ENCODE measurements at regions not wholly inside any gene's neighbourhood (a gene's known extent, or its start where the extent isn't known, plus 50 kb on each side); places are given as distances from the start of the nearest gene placed in this dataset.
"Not testable (repeated sequence)": the region's sequence is repeated elsewhere in the genome, so short reads cannot be mapped to it uniquely, and the experiment has no call there.

DNA sequence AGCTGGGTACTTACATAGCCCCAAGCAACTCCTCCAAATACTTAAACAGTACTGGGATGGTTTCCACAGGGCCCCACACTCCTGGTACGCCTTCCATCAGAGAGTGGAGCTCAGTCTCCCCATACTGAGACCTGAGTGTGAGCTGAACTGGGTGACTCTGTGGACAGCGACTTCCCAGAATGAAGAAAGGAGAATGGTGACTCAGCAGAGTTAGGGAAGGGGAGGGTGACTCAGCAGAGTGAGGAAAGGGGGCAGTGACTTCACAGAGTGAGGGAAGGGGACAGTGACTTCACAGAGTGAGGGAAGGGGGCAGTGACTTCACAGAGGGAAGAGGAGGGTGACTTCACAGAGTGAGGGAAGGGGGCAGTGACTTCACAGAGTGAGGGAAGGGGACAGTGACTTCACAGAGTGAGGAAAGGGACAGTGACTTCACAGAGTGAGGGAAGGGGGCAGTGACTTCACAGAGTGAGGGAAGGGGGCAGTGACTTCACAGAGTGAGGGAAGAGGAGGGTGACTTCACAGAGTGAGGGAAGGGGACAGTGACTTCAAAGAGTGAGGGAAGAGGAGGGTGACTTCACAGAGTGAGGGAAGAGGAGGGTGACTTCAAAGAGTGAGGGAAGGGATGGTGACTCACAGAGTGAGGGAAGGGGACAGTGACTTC is 141.3 kb upstream of the PITRM1 start:
- intact Hi-C loops (cut with micrococcal nuclease); H3K36me3 Mint-ChIP-seq (ENCODE audit: low read depth); H3K4me3 Mint-ChIP-seq: not testable (repeated sequence)
- Mint-ChIP-seq H3K4me1 (ENCODE audit: low read depth) (peaks cover 13% of the 10 kb centered on the region), H3K9me3 (peaks cover 21% of the 10 kb centered on the region), H3K27me3 (peaks cover 27% of the 10 kb centered on the region), H3K27ac (peak overlapping the region; percentile 68)

DNA sequence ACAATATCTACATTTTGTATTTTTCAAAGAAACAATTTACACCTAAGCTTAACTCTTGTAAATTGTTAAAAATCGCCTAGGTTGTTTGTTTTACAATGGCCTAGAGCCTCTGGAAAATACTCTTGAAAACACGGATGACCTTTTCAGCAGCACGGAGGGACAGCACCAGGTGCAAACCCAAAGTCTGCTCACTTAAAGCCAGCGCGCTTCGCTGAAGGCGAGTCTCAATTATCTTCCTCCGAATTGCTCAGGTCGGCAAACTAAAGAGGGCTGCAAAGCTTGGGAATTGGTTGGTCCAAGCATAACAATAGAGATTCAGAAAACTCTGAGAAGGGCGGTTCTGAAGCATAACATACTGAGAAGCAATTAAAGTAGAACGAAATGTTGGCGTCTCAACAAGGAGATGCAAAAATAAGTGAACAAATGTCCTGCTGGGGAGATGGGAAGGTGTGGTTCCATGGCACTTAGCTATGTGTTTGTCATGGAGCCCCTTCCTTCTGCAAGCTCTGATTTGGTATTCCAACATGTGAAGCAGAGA is 139.9 kb upstream of the PITRM1 start:
- H3K9me3 Mint-ChIP-seq, result peaks cover 17% of the 10 kb centered on the region
- no peak overlapping the region for H3K27ac Mint-ChIP-seq
- no peak overlapping the region for H3K4me3 Mint-ChIP-seq
- H3K36me3 Mint-ChIP-seq (ENCODE audit: low read depth), result no peaks in the 10 kb centered on the region
- intact Hi-C loops (cut with micrococcal nuclease), result no loop called here
- peaks cover 25% of the 10 kb centered on the region for H3K27me3 Mint-ChIP-seq
- peaks cover 13% of the 10 kb centered on the region for H3K4me1 Mint-ChIP-seq (ENCODE audit: low read depth)

DNA sequence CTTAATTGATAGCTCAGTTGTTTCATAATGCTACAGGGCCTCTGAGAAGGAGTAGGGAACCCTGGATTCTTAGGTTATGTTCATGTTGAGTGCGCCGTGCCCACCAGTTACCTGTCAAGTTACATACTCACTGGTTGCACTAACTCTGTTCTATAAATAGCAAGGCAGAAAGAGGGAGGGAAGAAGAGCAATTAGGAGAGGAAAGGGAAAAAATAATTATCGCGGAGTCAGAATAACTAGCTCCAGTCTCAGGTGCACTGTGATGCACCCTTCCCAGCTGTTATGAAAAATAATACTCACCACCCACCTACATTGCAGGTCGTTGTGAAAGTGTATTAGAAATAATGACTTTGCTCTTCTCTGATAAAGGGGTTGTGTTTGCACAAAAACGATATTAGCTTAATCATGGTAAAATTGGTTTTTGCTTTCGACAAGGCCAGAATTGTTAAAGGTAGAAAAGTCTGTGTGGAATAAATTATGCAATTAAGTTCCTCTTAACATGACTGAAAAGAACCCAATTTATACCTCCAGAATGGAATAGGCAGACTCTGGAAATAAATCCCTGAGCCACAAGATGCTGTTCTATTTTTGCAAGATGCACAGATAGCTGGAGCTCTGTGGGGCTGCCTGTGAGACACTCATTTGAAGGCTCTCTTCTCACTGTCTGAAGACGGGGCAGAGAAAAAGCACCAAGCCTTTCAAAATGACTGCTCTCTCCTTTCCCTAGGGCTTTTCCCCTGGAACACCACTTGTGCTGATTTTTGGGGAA is 137.6 kb upstream of the PITRM1 start:
- H3K36me3 Mint-ChIP-seq (ENCODE audit: low read depth), result no peaks in the 10 kb centered on the region
- no peak overlapping the region for H3K4me3 Mint-ChIP-seq
- H3K27me3 Mint-ChIP-seq, result peaks cover 27% of the 10 kb centered on the region
- H3K4me1 Mint-ChIP-seq (ENCODE audit: low read depth), result peaks cover 13% of the 10 kb centered on the region
- intact Hi-C loops (cut with micrococcal nuclease), result no loop called here
- H3K27ac Mint-ChIP-seq, result no peak overlapping the region
- peaks cover 17% of the 10 kb centered on the region for H3K9me3 Mint-ChIP-seq

DNA sequence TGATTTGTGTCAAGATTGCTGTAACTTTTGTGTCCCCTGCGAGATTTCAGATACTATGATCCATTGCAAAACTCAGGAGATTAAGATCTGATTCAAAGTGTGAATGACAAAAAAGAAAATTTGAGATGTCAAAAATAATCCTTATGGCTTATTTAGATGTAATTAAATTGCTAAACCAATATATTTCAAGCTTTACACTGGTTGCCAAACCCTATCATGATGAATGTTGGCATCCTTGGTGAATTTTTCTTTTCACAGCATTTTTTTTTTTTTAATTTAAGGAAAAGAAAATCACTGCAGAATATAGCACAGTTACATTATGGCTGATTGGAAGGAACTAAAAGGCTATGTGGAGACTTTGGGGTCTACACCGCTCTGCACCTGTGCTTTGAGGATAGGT is 133.5 kb upstream of the PITRM1 start:
- Mint-ChIP-seq H3K36me3 (ENCODE audit: low read depth) (no peaks in the 10 kb centered on the region), H3K4me1 (ENCODE audit: low read depth) (no peaks in the 10 kb centered on the region), H3K9me3 (no peaks in the 10 kb centered on the region), H3K4me3 (no peak overlapping the region), H3K27ac (no peak overlapping the region), H3K27me3 (peaks cover 19% of the 10 kb centered on the region)
- intact Hi-C loops (cut with micrococcal nuclease), result no loop called here

DNA sequence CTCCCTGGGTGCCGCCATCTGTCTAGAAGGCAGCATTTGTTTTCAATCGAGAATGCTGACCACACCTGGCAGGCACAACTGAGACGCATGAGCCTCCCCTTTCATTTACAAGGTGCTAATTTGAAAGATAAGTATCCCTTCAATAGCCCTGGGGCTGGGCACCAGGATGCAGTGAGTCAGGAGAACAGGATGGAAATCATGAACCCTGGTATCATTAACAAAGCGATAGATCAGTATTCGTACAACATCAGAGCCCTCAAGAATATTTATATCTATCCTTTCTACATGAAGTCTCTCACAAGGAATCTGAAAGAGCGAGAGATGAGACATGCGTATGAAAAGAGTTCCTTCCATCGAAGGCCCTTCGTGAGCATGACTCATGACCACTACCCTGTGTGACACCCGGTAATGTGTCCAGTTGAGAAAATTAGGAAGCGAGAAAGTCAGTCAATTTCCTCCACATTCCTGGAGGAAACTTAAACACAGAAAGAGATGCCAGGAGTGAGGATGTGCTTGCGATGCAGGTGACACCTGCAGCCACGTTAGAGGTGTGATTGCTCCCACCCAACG is 123.1 kb upstream of the PITRM1 start:
- Mint-ChIP-seq H3K27ac (no peak overlapping the region), H3K36me3 (ENCODE audit: low read depth) (no peaks in the 10 kb centered on the region), H3K27me3 (peaks cover 30% of the 10 kb centered on the region), H3K4me1 (ENCODE audit: low read depth) (peaks cover 13% of the 10 kb centered on the region), H3K4me3 (no peak overlapping the region), H3K9me3 (no peaks in the 10 kb centered on the region)
- intact Hi-C loops (cut with micrococcal nuclease), result no loop called here

DNA sequence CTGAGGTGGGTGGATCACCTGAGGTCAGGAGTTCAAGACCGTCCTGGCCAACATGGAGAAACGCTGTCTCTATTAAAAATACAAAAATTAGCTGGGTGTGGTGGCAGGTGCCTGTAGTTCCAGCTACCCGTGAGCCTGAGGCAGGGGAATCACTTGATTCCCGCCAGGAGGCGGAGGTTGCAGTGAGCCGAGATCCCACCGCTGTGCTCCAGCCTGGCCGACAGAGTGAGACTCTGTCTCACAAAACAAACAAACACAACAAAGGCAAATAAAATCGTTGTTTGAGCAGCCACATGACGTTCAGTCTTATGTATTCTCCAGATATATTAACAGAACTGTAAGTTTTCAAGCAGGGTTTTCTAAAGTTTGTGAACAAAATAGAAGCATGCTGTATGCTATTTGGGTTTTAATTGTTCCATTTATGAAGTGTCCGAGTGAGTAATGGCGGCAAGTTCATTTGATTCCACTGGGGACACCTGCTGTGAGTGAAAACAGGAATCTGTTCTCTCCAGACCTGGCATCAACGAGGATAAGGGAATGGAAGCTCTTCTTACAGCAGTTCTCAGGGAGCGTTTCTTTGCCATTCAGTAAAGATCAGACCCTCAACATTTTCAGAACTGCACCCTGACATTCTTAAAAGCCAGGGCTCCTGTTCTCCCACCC is 122.5 kb upstream of the PITRM1 start:
- no peaks in the 10 kb centered on the region for H3K36me3 Mint-ChIP-seq (ENCODE audit: low read depth)

DNA sequence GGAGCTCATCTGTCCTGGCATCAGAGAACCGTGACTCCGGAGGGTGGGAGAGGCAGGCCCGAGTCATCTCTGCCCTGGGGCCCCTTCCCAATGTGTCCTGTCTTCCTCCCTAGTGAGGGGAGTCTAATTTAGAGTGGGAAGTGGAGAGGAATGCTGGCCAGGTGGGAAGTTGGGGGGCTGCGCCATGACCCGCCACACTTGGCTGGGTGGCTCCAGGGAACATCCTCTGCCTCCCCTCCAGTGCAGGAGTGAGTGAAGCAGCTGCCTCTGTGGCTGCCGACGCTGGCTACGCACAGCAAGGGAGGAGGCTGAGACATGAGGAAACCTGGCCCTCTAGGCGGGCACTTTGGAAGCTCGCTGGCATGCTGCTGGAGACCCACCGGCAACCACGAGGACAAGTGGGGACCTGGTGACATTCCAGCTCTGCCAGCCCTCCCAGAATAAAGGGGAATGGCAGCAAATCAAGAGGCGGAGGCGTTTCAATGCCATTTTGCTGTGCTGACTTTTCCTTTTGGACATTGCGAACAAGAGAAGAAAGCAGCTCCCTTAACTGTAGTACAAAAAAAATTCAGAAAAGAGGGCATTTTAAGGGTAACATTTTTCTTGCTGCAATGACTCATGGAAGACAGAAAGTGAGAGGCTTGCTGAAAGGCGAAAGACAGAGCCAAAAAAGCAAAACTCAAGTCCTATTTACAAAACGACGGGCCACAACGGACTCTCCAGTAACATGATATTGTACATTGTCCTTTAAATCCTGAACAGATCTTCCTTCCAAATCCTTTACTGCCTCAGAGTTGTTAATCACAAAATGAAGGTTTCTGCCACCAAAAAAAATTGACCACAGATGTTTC is 121.2 kb upstream of the PITRM1 start:
- intact Hi-C loops (cut with micrococcal nuclease), result no loop called here
- Mint-ChIP-seq H3K27ac (peak overlapping the region; percentile 26), H3K4me3 (no peak overlapping the region), H3K36me3 (ENCODE audit: low read depth) (no peaks in the 10 kb centered on the region), H3K27me3 (peaks cover 31% of the 10 kb centered on the region), H3K4me1 (ENCODE audit: low read depth) (peaks cover 13% of the 10 kb centered on the region), H3K9me3 (no peaks in the 10 kb centered on the region)

More for the DNA sequence above, 122.5 kb upstream of the PITRM1 start:
- intact Hi-C loops (cut with micrococcal nuclease), result no loop called here
- Mint-ChIP-seq H3K9me3 (no peaks in the 10 kb centered on the region), H3K4me1 (ENCODE audit: low read depth) (peaks cover 13% of the 10 kb centered on the region), H3K27me3 (peaks cover 30% of the 10 kb centered on the region), H3K4me3 (no peak overlapping the region), H3K27ac (no peak overlapping the region)

DNA sequence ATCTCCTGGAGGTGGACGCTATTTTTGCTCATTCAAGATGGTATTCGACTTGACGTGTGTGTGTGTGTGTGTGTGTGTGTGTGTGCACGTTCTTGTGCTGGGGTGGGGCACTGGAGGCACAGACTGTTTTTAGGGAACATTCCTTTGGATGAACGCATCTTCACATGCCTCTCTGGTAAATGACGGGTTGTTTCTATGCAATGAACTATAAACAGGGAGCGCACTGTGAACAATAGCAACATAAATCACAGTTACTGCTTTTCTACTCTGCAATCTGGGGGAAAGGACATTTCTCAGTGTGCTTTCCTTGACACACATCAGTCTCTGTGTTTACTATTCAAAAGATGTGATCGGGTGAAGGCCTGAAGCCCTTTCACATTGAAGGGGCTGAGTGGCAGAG is 120.1 kb upstream of the PITRM1 start:
- Mint-ChIP-seq H3K4me3 (no peak overlapping the region), H3K27ac (no peak overlapping the region)

DNA sequence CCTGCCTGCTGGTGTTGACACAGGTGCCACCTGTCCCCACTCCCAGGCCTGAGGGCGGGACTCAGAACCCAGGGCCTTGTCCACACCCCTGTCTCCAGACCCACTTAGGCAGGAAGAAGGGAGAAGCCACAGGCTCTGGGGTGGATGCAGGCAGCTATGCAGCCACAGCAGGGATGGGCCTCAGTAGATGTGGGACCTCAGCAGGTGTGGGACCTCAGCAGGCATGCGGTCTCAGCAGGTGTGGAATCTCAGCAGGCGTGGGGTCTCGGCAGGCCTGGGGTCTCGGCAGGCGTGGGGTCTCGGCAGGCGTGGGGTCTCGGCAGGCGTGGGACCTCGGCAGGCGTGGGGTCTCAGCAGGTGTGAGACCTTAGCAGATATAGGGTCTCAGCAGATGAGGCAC is 118.0 kb upstream of the PITRM1 start:
- H3K27ac Mint-ChIP-seq, result no peak overlapping the region
- H3K27me3 Mint-ChIP-seq, result peaks cover 18% of the 10 kb centered on the region
- H3K4me1 Mint-ChIP-seq (ENCODE audit: low read depth), result peaks cover 3% of the 10 kb centered on the region
- intact Hi-C loops (cut with micrococcal nuclease), result no loop called here
- H3K4me3 Mint-ChIP-seq, result no peak overlapping the region
- H3K36me3 Mint-ChIP-seq (ENCODE audit: low read depth), result no peaks in the 10 kb centered on the region
- H3K9me3 Mint-ChIP-seq, result no peaks in the 10 kb centered on the region

More for the DNA sequence above, 120.1 kb upstream of the PITRM1 start:
- peaks cover 30% of the 10 kb centered on the region for H3K27me3 Mint-ChIP-seq
- no peaks in the 10 kb centered on the region for H3K9me3 Mint-ChIP-seq
- intact Hi-C loops (cut with micrococcal nuclease), result no loop called here
- peaks cover 13% of the 10 kb centered on the region for H3K4me1 Mint-ChIP-seq (ENCODE audit: low read depth)
- no peaks in the 10 kb centered on the region for H3K36me3 Mint-ChIP-seq (ENCODE audit: low read depth)

DNA sequence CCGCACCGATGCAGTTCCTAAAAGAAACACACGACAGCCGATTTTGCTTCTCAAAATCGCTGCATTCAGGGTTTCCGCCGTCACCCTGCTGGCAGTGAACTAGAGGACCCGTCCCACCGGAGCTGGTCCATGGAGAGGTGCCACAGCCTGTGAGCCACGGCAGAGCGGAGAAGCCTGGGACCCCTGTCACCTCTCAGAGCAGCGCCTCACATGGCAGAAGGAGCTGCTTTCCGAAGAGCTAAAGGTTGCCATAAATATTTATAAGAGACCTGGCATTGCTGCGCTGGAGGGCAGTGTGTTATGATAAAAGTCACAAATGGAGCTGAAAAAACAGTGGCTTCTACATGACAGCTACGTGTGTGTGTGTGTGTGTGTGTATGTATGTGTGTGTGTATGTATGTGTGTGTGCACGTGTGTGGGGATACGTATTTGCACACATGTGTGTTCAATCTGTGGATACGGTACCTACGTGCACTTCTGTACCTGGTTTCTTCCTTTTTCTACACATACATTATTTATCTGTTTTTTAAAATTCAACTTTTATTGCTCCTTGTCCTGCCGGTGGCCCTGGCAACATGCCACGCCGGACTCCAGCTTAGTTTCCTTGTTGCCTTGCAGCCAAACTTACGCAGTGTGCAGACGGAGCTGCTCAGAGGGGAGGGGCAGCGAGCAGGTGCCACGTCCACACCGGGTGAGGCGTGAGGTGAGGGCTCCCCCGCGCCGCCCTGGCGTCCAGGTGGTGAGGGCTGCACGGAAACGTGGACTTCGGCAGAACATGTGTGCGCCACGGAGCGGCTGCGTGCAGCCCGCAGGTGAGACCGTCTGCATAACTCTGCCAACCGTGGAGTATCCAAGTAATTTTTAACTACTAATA is 115.2 kb upstream of the PITRM1 start:
- Mint-ChIP-seq H3K9me3 (no peaks in the 10 kb centered on the region), H3K27ac (no peak overlapping the region), H3K4me3 (no peak overlapping the region), H3K4me1 (ENCODE audit: low read depth) (no peaks in the 10 kb centered on the region), H3K36me3 (ENCODE audit: low read depth) (no peaks in the 10 kb centered on the region), H3K27me3 (peaks cover 10% of the 10 kb centered on the region)
- intact Hi-C loops (cut with micrococcal nuclease), result no loop called here

DNA sequence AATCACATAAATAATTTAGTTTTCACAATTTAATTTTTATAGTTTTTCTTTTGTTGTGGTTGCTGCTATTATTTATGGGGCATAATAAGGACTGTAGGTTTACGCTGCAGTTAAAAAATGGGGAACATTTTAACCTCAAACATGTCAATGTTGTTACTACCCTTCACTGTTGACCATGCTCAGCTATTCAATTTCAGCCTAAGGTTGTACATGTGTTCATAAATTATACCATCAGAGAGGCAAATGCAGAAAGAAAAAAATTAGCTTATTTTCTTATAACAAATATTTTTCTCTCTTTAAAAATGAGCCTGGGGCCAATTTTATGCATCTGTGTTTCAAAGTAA is 110.1 kb upstream of the PITRM1 start:
- H3K4me3 Mint-ChIP-seq, result no peak overlapping the region
- intact Hi-C loops (cut with micrococcal nuclease), result no loop called here
- H3K4me1 Mint-ChIP-seq (ENCODE audit: low read depth), result no peaks in the 10 kb centered on the region
- H3K27me3 Mint-ChIP-seq, result peaks cover 8% of the 10 kb centered on the region
- no peaks in the 10 kb centered on the region for H3K36me3 Mint-ChIP-seq (ENCODE audit: low read depth)
- H3K27ac Mint-ChIP-seq, result no peak overlapping the region
- H3K9me3 Mint-ChIP-seq, result no peaks in the 10 kb centered on the region

DNA sequence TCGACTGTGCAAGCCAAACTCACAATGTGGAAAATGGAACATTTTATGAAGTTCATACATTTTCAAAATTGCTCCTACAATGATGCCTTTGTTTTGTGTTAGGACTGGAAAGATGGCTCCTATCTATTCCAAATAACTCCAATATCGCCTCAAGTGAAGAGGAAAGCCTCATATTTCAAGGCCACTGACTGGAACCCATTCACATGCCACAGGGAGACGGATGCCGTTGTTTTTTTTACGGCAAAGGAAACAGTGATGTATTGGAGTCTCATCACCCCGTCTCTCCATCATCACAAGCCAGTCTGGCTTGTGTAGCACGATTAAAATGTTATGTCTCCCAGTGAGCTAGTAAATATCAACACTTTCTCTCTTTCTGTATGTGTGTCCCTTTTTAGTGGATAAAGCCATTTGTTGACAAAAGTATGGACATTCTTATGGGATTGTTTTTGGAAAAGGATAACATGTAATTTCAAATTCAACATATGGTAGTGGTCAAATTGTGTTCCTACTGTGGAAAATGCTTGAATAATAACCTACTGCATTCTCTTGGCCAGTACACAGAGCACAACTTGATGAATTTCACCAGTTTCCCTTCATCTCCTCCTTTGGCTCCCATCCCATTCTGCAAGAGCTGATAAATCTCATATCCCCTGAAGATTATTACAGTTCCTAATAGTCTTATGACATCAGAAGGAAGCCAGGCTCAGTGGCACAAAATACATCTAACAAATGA is 109.5 kb upstream of the PITRM1 start:
- Mint-ChIP-seq H3K4me3 (no peak overlapping the region), H3K36me3 (ENCODE audit: low read depth) (no peaks in the 10 kb centered on the region)

More for the DNA sequence above, 109.5 kb upstream of the PITRM1 start:
- intact Hi-C loops (cut with micrococcal nuclease), result no loop called here
- Mint-ChIP-seq H3K4me1 (ENCODE audit: low read depth) (no peaks in the 10 kb centered on the region), H3K27ac (no peak overlapping the region), H3K9me3 (no peaks in the 10 kb centered on the region), H3K27me3 (peaks cover 10% of the 10 kb centered on the region)
